SK-N-SH (cell line): ENCODE measurements at regions not wholly inside any gene's neighbourhood (a gene's known extent, or its start where the extent isn't known, plus 50 kb on each side); places are given as distances from the start of the nearest gene placed in this dataset.

Source experiments
- CTCF ChIA-PET: fragments of 300-600, 350-600 bp; formaldehyde crosslinking; extraction: SDS; loops from one replicate; lab custom pipeline; 2021; lab: Yijun Ruan, JAX
- POLR2A ChIA-PET: fragments of 350-600 bp; sonication (Branson Sonifier 250); formaldehyde crosslinking; extraction: SDS; loops from one replicate; lab custom pipeline; 2020; ENCODE audit warnings: antibody characterized with exemption, inconsistent platforms; lab: Yijun Ruan, JAX
- DNase-seq: peaks from one replicate; pipeline ENCODE4 v3.0.0; 2012
- H2AFZ ChIP-seq: fragments of 200-600 bp; sonication (generic); 2 replicates; pipeline ENCODE4 v1.8.1; 2016; ENCODE audit warnings: antibody characterized with exemption, mild to moderate bottlenecking, low read depth
- H3F3A ChIP-seq: fragments of 200-600 bp; sonication (generic); replicated peaks from 2 replicates; pipeline ENCODE3; 2016; ENCODE audit warnings: antibody characterized with exemption, mild to moderate bottlenecking; ENCODE audit not compliant: insufficient read depth
- H3K27ac ChIP-seq, 2 experiments: fragments of 200-500 bp in 1 of 2; fragments of 200-600 bp in 1 of 2; sonication (Bioruptor generic) in 1 of 2; sonication (generic), shearing (Covaris generic) in 1 of 2; 2 replicates each; pipeline versions ENCODE4 v1.5.1 to v1.6.1; 2014 to 2016; ENCODE audit warnings: low read depth in 2 of 2, inconsistent platforms in 1 of 2, low read length in 1 of 2, mild to moderate bottlenecking in 1 of 2, mixed read lengths in 1 of 2
- H3K27me3 ChIP-seq: fragments of 200-600 bp; sonication (generic), shearing (Covaris generic); 2 replicates; pipeline ENCODE4 v1.6.1; 2016; ENCODE audit warnings: mixed run types; ENCODE audit not compliant: insufficient read depth
- H3K36me3 ChIP-seq, 2 experiments: fragments of 200-500 bp in 1 of 2; fragments of 200-600 bp in 1 of 2; sonication (Bioruptor generic) in 1 of 2; sonication (generic) in 1 of 2; replicated peaks in 1 of 2; 2 replicates each; pipeline versions ENCODE3 to v1.5.1; 2014 to 2016; ENCODE audit warnings: low read length in 1 of 2, mild to moderate bottlenecking in 1 of 2; ENCODE audit not compliant: insufficient read depth in 2 of 2, control insufficient read depth in 1 of 2
- H3K4me1 ChIP-seq, 2 experiments: fragments of 200-500 bp in 1 of 2; fragments of 200-600 bp in 1 of 2; sonication (Bioruptor generic) in 1 of 2; sonication (generic), shearing (Covaris generic) in 1 of 2; 2 replicates each; pipeline versions ENCODE4 v1.5.1 to v1.6.1; 2014 to 2016; ENCODE audit warnings: low read depth in 1 of 2, low read length in 1 of 2, mixed run types in 1 of 2; ENCODE audit not compliant: insufficient read depth in 2 of 2, control insufficient read depth in 1 of 2
- H3K4me2 ChIP-seq: fragments of 200-600 bp; sonication (generic), shearing (Covaris generic); 2 replicates; pipeline ENCODE4 v1.6.1; 2017; ENCODE audit warnings: mixed run types
- H3K4me3 ChIP-seq, 2 experiments: fragments of 200-500 bp in 1 of 2; fragments of 200-600 bp in 1 of 2; sonication (Bioruptor generic) in 1 of 2; sonication (generic), shearing (Covaris generic) in 1 of 2; 2 replicates each; pipeline versions ENCODE4 v1.5.1 to v1.8.1; 2014 to 2016; ENCODE audit warnings: low read depth in 2 of 2, inconsistent platforms in 1 of 2, low read length in 1 of 2, mild to moderate bottlenecking in 1 of 2, mixed read lengths in 1 of 2, moderate library complexity in 1 of 2
- H3K79me2 ChIP-seq: fragments of 200-600 bp; sonication (generic); 2 replicates; pipeline ENCODE4 v1.8.1; 2017; ENCODE audit warnings: mild to moderate bottlenecking; ENCODE audit not compliant: insufficient read depth
- H3K9ac ChIP-seq: fragments of 200-600 bp; sonication (generic); 2 replicates; pipeline ENCODE4 v1.6.1; 2017; ENCODE audit warnings: mixed run types
- H3K9me2 ChIP-seq: fragments of 200-600 bp; sonication (generic); 2 replicates; pipeline ENCODE4 v1.6.1; 2017; ENCODE audit warnings: mixed run types
- H3K9me3 ChIP-seq: fragments of 200-600 bp; sonication (generic); 2 replicates; pipeline ENCODE4 v1.6.1; 2017; ENCODE audit warnings: mixed run types, mild to moderate bottlenecking, moderate library complexity
- H4K20me1 ChIP-seq: fragments of 200-600 bp; sonication (generic); 2 replicates; pipeline ENCODE4 v1.6.1; 2017; ENCODE audit warnings: mild to moderate bottlenecking, mixed run types; ENCODE audit not compliant: insufficient read depth
- FOSL2 ChIP-seq: IDR thresholded peaks from 2 replicates; pipeline ENCODE4 v1.4.0; 2012; ENCODE audit warnings: low read depth, mild to moderate bottlenecking, moderate library complexity, borderline replicate concordance
- FOXM1 ChIP-seq: IDR thresholded peaks from 2 replicates; pipeline ENCODE4 v1.4.0; 2012; ENCODE audit warnings: low read depth, mild to moderate bottlenecking
- GABPA ChIP-seq: IDR thresholded peaks from 2 replicates; pipeline ENCODE4 v1.4.0; 2012; ENCODE audit warnings: low read depth, mild to moderate bottlenecking
- JUND ChIP-seq: IDR thresholded peaks from 2 replicates; pipeline ENCODE4 v1.4.0; 2012
- MXI1 ChIP-seq: IDR thresholded peaks from 2 replicates; pipeline ENCODE4 v1.6.1; 2012; ENCODE audit warnings: mild to moderate bottlenecking, low read depth, low read length, improper control_type of control experiment
- NRF1 ChIP-seq: IDR thresholded peaks from 2 replicates; pipeline ENCODE4 v1.6.1; 2012; ENCODE audit warnings: low read depth, mild to moderate bottlenecking, low read length
- RFX5 ChIP-seq: IDR thresholded peaks from 2 replicates; pipeline ENCODE4 v1.6.1; 2012; ENCODE audit warnings: mild to moderate bottlenecking, improper control_type of control experiment, low read length
- RXRA ChIP-seq: IDR thresholded peaks from 2 replicates; pipeline ENCODE4 v1.4.0; 2012; ENCODE audit warnings: low read depth, mild to moderate bottlenecking, borderline replicate concordance
- SIN3A ChIP-seq: IDR thresholded peaks from 2 replicates; pipeline ENCODE4 v1.6.1; 2012; ENCODE audit warnings: low read depth, mild to moderate bottlenecking, low read length, moderate library complexity, borderline replicate concordance
- SMC3 ChIP-seq: IDR thresholded peaks from 2 replicates; pipeline ENCODE4 v1.6.1; 2012; ENCODE audit warnings: low read depth, low read length, improper control_type of control experiment
- TEAD4 ChIP-seq: IDR thresholded peaks from 2 replicates; pipeline ENCODE4 v1.4.0; 2012; ENCODE audit warnings: mild to moderate bottlenecking, borderline replicate concordance; ENCODE audit not compliant: insufficient read depth
- YY1 ChIP-seq: IDR thresholded peaks from 2 replicates; pipeline ENCODE4 v1.4.0; 2012; ENCODE audit warnings: low read depth, mild to moderate bottlenecking
- WGBS: methylation state at CpG from one replicate; pipeline ENCODE4 v1.1.6; 2017; ENCODE audit warnings: low lambda C conversion rate; 5-methylcytosine and 5-hydroxymethylcytosine counted together
- TF ChIP-seq, protein P1 (sequence below): IDR thresholded peaks from 2 replicates; pipeline ENCODE4 v1.4.0; 2012; ENCODE audit warnings: low read depth, borderline replicate concordance
- TF ChIP-seq, protein P2 (sequence below): IDR thresholded peaks from 2 replicates; pipeline ENCODE4; 2012
- TF ChIP-seq, protein P3 (sequence below): fragments of 150-350 bp; IDR thresholded peaks from 2 replicates; pipeline ENCODE4 v1.6.1; 2016; ENCODE audit warnings: mild to moderate bottlenecking, low read depth, low read length
- TF ChIP-seq, protein P4 (sequence below): fragments of 200-600 bp; sonication (generic); IDR thresholded peaks from 2 replicates; pipeline ENCODE4 v1.6.1; 2017; ENCODE audit warnings: antibody characterized with exemption, mild to moderate bottlenecking, moderate library complexity
- TF ChIP-seq, protein P5 (sequence below): IDR thresholded peaks from 2 replicates; pipeline ENCODE4 v1.4.0; 2012; ENCODE audit warnings: low read depth, borderline replicate concordance

DNA sequence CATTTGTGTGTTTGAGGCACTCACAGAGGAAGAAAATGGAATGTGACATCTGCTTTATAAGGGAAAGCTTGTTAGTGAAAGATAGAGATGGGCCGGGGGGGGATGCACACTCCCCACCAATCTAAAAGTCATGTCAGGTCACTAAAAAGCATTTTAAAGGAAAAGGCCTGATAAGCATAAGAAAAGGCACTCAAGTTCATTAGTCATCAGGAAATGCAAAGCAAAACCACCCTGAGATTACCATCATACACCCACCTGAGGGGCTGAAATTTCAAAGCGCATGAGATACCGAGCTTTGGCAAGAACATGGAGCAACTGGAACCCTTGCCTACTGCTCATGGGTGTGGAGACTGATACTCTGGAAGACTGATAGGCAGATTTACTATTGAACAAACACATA, 77.9 kb upstream of the ANO1 start:
- CTCF ChIA-PET, result interaction anchor here (1.0 kb wide), 1 partner anchor 81 kb away, joined by 3 read pairs; no protein-coding TSS in a partner anchor
- no peaks in the 10 kb centered on the region for H3K9me3 ChIP-seq
- no peak overlapping the region for H3K9ac ChIP-seq
- H3K4me1 ChIP-seq, result no peaks in the 10 kb centered on the region
- DNase-seq, result no peak
- 49% methylated on average over 3 of the region's 3 CpGs for WGBS
- H3K9me2 ChIP-seq, result no peaks in the 10 kb centered on the region
- H3K36me3 ChIP-seq, result no peaks in the 10 kb centered on the region
- no peak overlapping the region for H3K4me3 ChIP-seq
- H3K27me3 ChIP-seq, result no peaks in the 10 kb centered on the region
- TF ChIP-seq, protein P1, sequence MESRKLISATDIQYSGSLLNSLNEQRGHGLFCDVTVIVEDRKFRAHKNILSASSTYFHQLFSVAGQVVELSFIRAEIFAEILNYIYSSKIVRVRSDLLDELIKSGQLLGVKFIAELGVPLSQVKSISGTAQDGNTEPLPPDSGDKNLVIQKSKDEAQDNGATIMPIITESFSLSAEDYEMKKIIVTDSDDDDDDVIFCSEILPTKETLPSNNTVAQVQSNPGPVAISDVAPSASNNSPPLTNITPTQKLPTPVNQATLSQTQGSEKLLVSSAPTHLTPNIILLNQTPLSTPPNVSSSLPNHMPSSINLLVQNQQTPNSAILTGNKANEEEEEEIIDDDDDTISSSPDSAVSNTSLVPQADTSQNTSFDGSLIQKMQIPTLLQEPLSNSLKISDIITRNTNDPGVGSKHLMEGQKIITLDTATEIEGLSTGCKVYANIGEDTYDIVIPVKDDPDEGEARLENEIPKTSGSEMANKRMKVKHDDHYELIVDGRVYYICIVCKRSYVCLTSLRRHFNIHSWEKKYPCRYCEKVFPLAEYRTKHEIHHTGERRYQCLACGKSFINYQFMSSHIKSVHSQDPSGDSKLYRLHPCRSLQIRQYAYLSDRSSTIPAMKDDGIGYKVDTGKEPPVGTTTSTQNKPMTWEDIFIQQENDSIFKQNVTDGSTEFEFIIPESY, result no peak
- TF ChIP-seq, protein P2, sequence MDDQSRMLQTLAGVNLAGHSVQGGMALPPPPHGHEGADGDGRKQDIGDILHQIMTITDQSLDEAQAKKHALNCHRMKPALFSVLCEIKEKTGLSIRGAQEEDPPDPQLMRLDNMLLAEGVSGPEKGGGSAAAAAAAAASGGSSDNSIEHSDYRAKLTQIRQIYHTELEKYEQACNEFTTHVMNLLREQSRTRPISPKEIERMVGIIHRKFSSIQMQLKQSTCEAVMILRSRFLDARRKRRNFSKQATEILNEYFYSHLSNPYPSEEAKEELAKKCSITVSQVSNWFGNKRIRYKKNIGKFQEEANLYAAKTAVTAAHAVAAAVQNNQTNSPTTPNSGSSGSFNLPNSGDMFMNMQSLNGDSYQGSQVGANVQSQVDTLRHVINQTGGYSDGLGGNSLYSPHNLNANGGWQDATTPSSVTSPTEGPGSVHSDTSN, result no peak
- TF ChIP-seq, protein P3, sequence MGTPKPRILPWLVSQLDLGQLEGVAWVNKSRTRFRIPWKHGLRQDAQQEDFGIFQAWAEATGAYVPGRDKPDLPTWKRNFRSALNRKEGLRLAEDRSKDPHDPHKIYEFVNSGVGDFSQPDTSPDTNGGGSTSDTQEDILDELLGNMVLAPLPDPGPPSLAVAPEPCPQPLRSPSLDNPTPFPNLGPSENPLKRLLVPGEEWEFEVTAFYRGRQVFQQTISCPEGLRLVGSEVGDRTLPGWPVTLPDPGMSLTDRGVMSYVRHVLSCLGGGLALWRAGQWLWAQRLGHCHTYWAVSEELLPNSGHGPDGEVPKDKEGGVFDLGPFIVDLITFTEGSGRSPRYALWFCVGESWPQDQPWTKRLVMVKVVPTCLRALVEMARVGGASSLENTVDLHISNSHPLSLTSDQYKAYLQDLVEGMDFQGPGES, result no peak
- TF ChIP-seq, protein P4, sequence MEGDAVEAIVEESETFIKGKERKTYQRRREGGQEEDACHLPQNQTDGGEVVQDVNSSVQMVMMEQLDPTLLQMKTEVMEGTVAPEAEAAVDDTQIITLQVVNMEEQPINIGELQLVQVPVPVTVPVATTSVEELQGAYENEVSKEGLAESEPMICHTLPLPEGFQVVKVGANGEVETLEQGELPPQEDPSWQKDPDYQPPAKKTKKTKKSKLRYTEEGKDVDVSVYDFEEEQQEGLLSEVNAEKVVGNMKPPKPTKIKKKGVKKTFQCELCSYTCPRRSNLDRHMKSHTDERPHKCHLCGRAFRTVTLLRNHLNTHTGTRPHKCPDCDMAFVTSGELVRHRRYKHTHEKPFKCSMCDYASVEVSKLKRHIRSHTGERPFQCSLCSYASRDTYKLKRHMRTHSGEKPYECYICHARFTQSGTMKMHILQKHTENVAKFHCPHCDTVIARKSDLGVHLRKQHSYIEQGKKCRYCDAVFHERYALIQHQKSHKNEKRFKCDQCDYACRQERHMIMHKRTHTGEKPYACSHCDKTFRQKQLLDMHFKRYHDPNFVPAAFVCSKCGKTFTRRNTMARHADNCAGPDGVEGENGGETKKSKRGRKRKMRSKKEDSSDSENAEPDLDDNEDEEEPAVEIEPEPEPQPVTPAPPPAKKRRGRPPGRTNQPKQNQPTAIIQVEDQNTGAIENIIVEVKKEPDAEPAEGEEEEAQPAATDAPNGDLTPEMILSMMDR, result no peak
- TF ChIP-seq NRF1, result no peak
- TF ChIP-seq, all 33 proteins: peak for 0
- Histone ChIP-seq H3K27ac (no peak overlapping the region), H3F3A (no peaks in the 10 kb centered on the region), H3K4me2 (no peak overlapping the region), H3K79me2 (no peaks in the 10 kb centered on the region), H2AFZ (no peak overlapping the region), H4K20me1 (no peaks in the 10 kb centered on the region)
- POLR2A ChIA-PET, result no interaction called here

DNA sequence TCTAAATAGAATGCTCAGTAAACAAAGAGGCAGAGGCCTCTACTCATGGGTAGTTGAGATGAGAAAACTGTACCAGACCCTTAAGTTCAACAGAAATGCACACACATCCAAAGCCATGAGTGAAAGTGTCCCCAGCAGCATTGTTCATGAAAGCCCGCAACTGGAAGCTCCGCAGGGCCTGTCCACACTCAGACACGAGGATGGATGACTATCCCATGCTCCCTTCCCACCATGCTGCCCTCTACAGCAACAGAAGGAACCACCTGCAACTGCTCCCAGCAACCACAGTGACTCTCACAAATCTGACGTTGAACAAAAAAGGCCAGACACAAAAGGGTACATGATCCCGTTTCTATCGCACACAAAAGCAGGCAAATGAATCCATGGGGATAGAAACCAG, 76.9 kb upstream of the ANO1 start:
- no peak overlapping the region for H3K27ac ChIP-seq
- no peak overlapping the region for H3K4me2 ChIP-seq
- no peak overlapping the region for H2AFZ ChIP-seq
- no peak for DNase-seq
- H3K79me2 ChIP-seq, result no peaks in the 10 kb centered on the region
- POLR2A ChIA-PET, result no interaction called here
- CTCF ChIA-PET, result interaction anchor here (0.6 to 1.3 kb wide), 2 partner anchors 10 to 36 kb away, joined by 3 read pairs; no protein-coding TSS in a partner anchor
- no peaks in the 10 kb centered on the region for H3K27me3 ChIP-seq
- 45% methylated on average over 6 of the region's 6 CpGs for WGBS
- no peak overlapping the region for H3K9ac ChIP-seq
- no peaks in the 10 kb centered on the region for H3K4me1 ChIP-seq
- H3F3A ChIP-seq, result no peaks in the 10 kb centered on the region
- H3K9me3 ChIP-seq, result no peaks in the 10 kb centered on the region
- H4K20me1 ChIP-seq, result no peaks in the 10 kb centered on the region
- H3K9me2 ChIP-seq, result no peaks in the 10 kb centered on the region
- no peaks in the 10 kb centered on the region for H3K36me3 ChIP-seq
- H3K4me3 ChIP-seq, result no peak overlapping the region
- TF ChIP-seq MXI1 (no peak), FOXM1 (no peak), JUND (no peak), GABPA (no peak), SIN3A (no peak), TEAD4 (no peak), YY1 (no peak), FOSL2 (no peak), SMC3 (no peak), RXRA (no peak), RFX5 (no peak)
- TF ChIP-seq, protein P2, result no peak
- TF ChIP-seq, protein P1, result no peak
- TF ChIP-seq, protein P5, sequence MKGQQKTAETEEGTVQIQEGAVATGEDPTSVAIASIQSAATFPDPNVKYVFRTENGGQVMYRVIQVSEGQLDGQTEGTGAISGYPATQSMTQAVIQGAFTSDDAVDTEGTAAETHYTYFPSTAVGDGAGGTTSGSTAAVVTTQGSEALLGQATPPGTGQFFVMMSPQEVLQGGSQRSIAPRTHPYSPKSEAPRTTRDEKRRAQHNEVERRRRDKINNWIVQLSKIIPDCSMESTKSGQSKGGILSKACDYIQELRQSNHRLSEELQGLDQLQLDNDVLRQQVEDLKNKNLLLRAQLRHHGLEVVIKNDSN, result no peak
